ENCODE measurements at regions not wholly inside any gene's neighbourhood (a gene's known extent, or its start where the extent isn't known, plus 50 kb on each side); places are given as distances from the start of the nearest gene placed in this dataset.

DNA sequence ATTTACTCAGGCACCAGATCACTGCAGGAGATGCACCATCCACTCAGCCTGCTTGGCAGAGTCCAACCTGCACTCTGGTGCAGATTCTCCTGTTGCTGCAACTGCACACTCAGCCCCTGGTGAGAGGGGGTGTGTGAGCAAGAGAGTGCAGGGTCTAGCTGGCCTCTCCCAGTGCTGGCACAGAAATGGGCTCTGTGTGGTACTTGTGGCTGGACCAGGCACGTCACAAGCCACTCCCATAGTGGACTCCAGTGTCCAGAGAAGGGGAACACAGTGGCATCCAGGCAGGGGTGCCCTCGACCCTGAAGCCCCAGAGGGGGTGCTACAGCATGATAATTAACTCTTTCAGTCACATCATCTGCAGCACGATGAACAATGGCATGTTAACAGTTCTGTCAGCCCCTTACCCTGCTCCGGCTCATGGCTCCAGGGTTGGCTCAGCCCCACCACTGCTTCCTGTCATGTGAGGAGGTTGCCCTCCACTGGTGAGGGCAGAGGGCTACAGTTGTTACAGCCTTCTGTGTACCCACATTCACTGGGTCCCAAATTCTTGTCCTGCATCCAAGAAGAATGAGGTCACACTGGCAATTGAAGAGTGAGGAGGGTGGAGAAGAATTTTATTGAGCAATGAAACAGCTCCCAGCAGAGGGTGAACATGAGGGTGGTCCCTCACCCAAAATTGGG is 135.7 kb downstream of the EVA1A start:
- ChIA-PET CTCF (ENCODE audit: unreplicated experiment) (no interaction called here), POLR2A (no interaction called here)
- no peaks in the 10 kb centered on the region for H3K9me2 ChIP-seq (ENCODE audit: insufficient read depth, low read length)
- H3K79me2 ChIP-seq (ENCODE audit: insufficient read depth, low read depth, low read length), result no peaks in the 10 kb centered on the region
- intact Hi-C loops (cut with micrococcal nuclease; ENCODE audit: unreplicated experiment), result no loop called here
- no peak overlapping the region for H3K27ac ChIP-seq (ENCODE audit: low read depth, low read length, poor library complexity, severe bottlenecking)
- BruUV-seq (replicated peaks), result no TSS peak
- H3K9me3 ChIP-seq (ENCODE audit: low read length), result no peaks in the 10 kb centered on the region
- H3K4me1 ChIP-seq (ENCODE audit: insufficient read depth, low read length, poor library complexity, severe bottlenecking), result peaks cover 22% of the 10 kb centered on the region
- no peaks in the 10 kb centered on the region for H4K20me1 ChIP-seq (ENCODE audit: insufficient read depth, low read length)
- no peaks in the 10 kb centered on the region for H3K36me3 ChIP-seq (ENCODE audit: insufficient read depth, low read length)
- H2AFZ ChIP-seq (ENCODE audit: low read length), result no peak overlapping the region
- TF ChIP-seq, protein P1, sequence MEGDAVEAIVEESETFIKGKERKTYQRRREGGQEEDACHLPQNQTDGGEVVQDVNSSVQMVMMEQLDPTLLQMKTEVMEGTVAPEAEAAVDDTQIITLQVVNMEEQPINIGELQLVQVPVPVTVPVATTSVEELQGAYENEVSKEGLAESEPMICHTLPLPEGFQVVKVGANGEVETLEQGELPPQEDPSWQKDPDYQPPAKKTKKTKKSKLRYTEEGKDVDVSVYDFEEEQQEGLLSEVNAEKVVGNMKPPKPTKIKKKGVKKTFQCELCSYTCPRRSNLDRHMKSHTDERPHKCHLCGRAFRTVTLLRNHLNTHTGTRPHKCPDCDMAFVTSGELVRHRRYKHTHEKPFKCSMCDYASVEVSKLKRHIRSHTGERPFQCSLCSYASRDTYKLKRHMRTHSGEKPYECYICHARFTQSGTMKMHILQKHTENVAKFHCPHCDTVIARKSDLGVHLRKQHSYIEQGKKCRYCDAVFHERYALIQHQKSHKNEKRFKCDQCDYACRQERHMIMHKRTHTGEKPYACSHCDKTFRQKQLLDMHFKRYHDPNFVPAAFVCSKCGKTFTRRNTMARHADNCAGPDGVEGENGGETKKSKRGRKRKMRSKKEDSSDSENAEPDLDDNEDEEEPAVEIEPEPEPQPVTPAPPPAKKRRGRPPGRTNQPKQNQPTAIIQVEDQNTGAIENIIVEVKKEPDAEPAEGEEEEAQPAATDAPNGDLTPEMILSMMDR (conservative IDR thresholded peaks at IDR 0.05; ENCODE audit: low read length), result peak; percentile 29; the same call in 1 of the 2 replicates
- no peak for TF ChIP-seq EZH2phosphoT487 (IDR thresholded peaks at IDR 0.05; ENCODE audit: borderline replicate concordance, low read depth, low read length)
- H3K4me2 ChIP-seq (ENCODE audit: low read length), result no peak overlapping the region
- no peak for DNase-seq (ENCODE audit: low spot score)
- no peak overlapping the region for H3K4me3 ChIP-seq (ENCODE audit: low read depth, low read length, poor library complexity, severe bottlenecking)

DNA sequence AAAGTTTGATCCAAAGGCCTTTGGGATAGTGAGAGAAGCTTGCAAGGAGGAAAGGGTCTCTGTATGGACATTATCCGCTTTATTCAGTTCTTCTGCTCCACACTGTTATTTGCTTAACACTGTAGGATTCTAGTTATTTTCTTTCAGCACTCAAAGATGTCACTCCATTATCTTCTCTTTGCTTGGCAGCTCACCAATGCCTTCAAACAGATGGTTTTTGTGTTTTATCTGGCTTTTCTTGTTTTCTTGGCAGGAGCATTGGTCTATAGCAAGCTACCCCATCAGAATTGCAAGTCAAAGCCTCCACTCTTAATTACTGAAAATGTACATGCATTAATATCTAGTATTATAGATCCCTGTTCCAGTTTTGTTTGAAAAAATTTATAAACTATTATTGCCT is 138.8 kb downstream of the EVA1A start:
- no peak overlapping the region for H2AFZ ChIP-seq (ENCODE audit: low read length)
- DNase-seq (ENCODE audit: low spot score), result no peak
- H4K20me1 ChIP-seq (ENCODE audit: insufficient read depth, low read length), result no peaks in the 10 kb centered on the region
- H3K27ac ChIP-seq (ENCODE audit: low read depth, low read length, poor library complexity, severe bottlenecking), result no peak overlapping the region
- H3K4me3 ChIP-seq (ENCODE audit: low read depth, low read length, poor library complexity, severe bottlenecking), result no peak overlapping the region
- BruUV-seq (replicated peaks), result no TSS peak
- H3K79me2 ChIP-seq (ENCODE audit: insufficient read depth, low read depth, low read length), result no peaks in the 10 kb centered on the region
- no peaks in the 10 kb centered on the region for H3K36me3 ChIP-seq (ENCODE audit: insufficient read depth, low read length)
- intact Hi-C loops (cut with micrococcal nuclease; ENCODE audit: unreplicated experiment), result no loop called here
- no peak for TF ChIP-seq EZH2phosphoT487 (IDR thresholded peaks at IDR 0.05; ENCODE audit: borderline replicate concordance, low read depth, low read length)
- TF ChIP-seq, protein P1 (conservative IDR thresholded peaks at IDR 0.05; ENCODE audit: low read length), result no peak
- no peak overlapping the region for H3K4me2 ChIP-seq (ENCODE audit: low read length)
- H3K9me3 ChIP-seq (ENCODE audit: low read length), result no peaks in the 10 kb centered on the region
- ChIA-PET CTCF (ENCODE audit: unreplicated experiment) (no interaction called here), POLR2A (interaction anchor here (0.6 to 1.2 kb wide), 2 partner anchors 12 to 342 kb away, joined by 3 read pairs; no protein-coding TSS in a partner anchor)
- H3K9me2 ChIP-seq (ENCODE audit: insufficient read depth, low read length), result no peaks in the 10 kb centered on the region
- H3K4me1 ChIP-seq (ENCODE audit: insufficient read depth, low read length, poor library complexity, severe bottlenecking), result peaks cover 6% of the 10 kb centered on the region

Data from OCI-LY7 (cell line).